ENCODE measurements at regions not wholly inside any gene's neighbourhood (a gene's known extent, or its start where the extent isn't known, plus 50 kb on each side); places are given as distances from the start of the nearest gene placed in this dataset.

- peak in 1 of 2 donors; percentile 50 for DNase-seq
- intact Hi-C loops (cut with DNase I; ENCODE audit: low total_unique reads) = no loop called here
- Histone ChIP-seq H3K27me3 (no peaks in the 10 kb centered on the region), H3K27ac (no peak overlapping the region), H3K4me1 (no peaks in the 10 kb centered on the region), H3K36me3 (no peaks in the 10 kb centered on the region), H3K4me3 (no peak overlapping the region), H3K9me3 (no peaks in the 10 kb centered on the region)
- TF ChIP-seq POLR2AphosphoS5 (IDR thresholded peaks at IDR 0.05) (no peak), CTCF (IDR thresholded peaks at IDR 0.05) (no peak), EP300 (IDR thresholded peaks at IDR 0.05) (no peak), POLR2A (IDR thresholded peaks at IDR 0.05) (no peak)
- 33 to 56% (median 44%) methylated on average over 5 of the region's 5 CpGs for WGBS, 5 donors
Observed at GRCh38 chr2:181174611-181175580, 194.5 kb downstream of the UBE2E3 start.

GRCh38 chr2:181176540-181176939 lies 196.1 kb downstream of the UBE2E3 start:
- WGBS, 5 donors = 65 to 86% (median 73%) methylated on average over 1 of the region's 1 CpG
- no peaks in the 10 kb centered on the region for H3K27me3 ChIP-seq
- no peak overlapping the region for H3K27ac ChIP-seq
- no peak overlapping the region for H3K4me3 ChIP-seq
- H3K9me3 ChIP-seq = no peaks in the 10 kb centered on the region
- intact Hi-C loops (cut with DNase I; ENCODE audit: low total_unique reads) = no loop called here
- no peaks in the 10 kb centered on the region for H3K36me3 ChIP-seq
- TF ChIP-seq EP300 (IDR thresholded peaks at IDR 0.05) (no peak), POLR2A (IDR thresholded peaks at IDR 0.05) (no peak), CTCF (IDR thresholded peaks at IDR 0.05) (no peak), POLR2AphosphoS5 (IDR thresholded peaks at IDR 0.05) (no peak)
- no peak for DNase-seq
- no peaks in the 10 kb centered on the region for H3K4me1 ChIP-seq

DNA sequence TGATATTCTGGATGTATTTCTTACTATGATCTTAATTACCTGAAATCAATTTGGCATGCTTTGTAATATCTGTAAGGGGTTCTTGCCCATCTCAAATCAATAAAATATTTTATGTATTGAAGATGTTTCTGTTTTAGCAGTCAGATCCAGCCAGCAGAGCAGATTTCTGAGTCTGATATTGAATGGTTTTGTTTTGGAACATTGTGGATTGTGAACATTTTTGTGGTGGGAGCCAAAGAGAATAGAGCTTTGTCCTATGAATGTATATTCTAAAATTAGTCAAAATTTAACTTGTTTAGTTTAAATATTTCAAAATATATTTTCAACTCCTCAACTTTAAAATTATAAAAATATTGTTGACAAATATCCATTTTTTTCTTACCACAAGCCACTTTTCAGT lies 197.0 kb downstream of the UBE2E3 start:
- no peaks in the 10 kb centered on the region for H3K27me3 ChIP-seq
- H3K9me3 ChIP-seq = no peaks in the 10 kb centered on the region
- H3K36me3 ChIP-seq = no peaks in the 10 kb centered on the region
- no peak overlapping the region for H3K27ac ChIP-seq
- no peak for DNase-seq
- TF ChIP-seq CTCF (IDR thresholded peaks at IDR 0.05) = no peak
- no peaks in the 10 kb centered on the region for H3K4me1 ChIP-seq
- intact Hi-C loops (cut with DNase I; ENCODE audit: low total_unique reads) = no loop called here
- no peak overlapping the region for H3K4me3 ChIP-seq

- H3K4me3 ChIP-seq = no peak overlapping the region
- no peak overlapping the region for H3K27ac ChIP-seq
- H3K36me3 ChIP-seq = no peaks in the 10 kb centered on the region
- intact Hi-C loops (cut with DNase I; ENCODE audit: low total_unique reads) = no loop called here
- TF ChIP-seq EP300 (IDR thresholded peaks at IDR 0.05) (no peak), CTCF (IDR thresholded peaks at IDR 0.05) (no peak), POLR2AphosphoS5 (IDR thresholded peaks at IDR 0.05) (no peak), POLR2A (IDR thresholded peaks at IDR 0.05) (no peak)
- H3K27me3 ChIP-seq = no peaks in the 10 kb centered on the region
- DNase-seq = no peak
- H3K4me1 ChIP-seq = no peaks in the 10 kb centered on the region
- H3K9me3 ChIP-seq = no peaks in the 10 kb centered on the region
Observed at GRCh38 chr2:181178130-181178529, 197.7 kb downstream of the UBE2E3 start.

Measured in stomach (tissue), 8 donors.